MCF 10A (cell line): ENCODE measurements at regions not wholly inside any gene's neighbourhood (a gene's known extent, or its start where the extent isn't known, plus 50 kb on each side); places are given as distances from the start of the nearest gene placed in this dataset.

Experiments
- BruUV-seq: library from RNA; stranded (reverse); fragments of 400-500 nt; replicated peaks from 2 replicates; lab custom pipeline; 2021; lab: Mats Ljungman, UMichigan
- CTCF ChIA-PET: fragments of 300-600 bp; sonication (Branson Sonifier 250); formaldehyde crosslinking; extraction: SDS; loops from one replicate; lab custom pipeline; 2021; ENCODE audit warnings: antibody characterized with exemption, inconsistent platforms; lab: Yijun Ruan, JAX
- POLR2A ChIA-PET: fragments of 300-600, 350-650 bp; sonication (Branson Sonifier 250); formaldehyde crosslinking; extraction: SDS; loops from one replicate; lab custom pipeline; 2020; ENCODE audit warnings: antibody characterized with exemption, inconsistent platforms; lab: Yijun Ruan, JAX
- DNase-seq: peaks from one replicate; pipeline ENCODE4 v3.0.0-alpha.2; 2018; ENCODE audit not compliant: unreplicated experiment
- H3K27ac Mint-ChIP-seq: one replicate; pipeline ENCODE4 v1.8.0; 2022; ENCODE audit warnings: mild to moderate bottlenecking, low read depth, mixed read lengths; ENCODE audit not compliant: unreplicated experiment
- H3K27me3 Mint-ChIP-seq: one replicate; pipeline ENCODE4 v1.8.0; 2022; ENCODE audit warnings: mixed read lengths; ENCODE audit not compliant: insufficient read depth, unreplicated experiment
- H3K36me3 Mint-ChIP-seq: one replicate; pipeline ENCODE4 v1.8.0; 2022; ENCODE audit warnings: mild to moderate bottlenecking, moderate library complexity, mixed read lengths; ENCODE audit not compliant: insufficient read depth, unreplicated experiment
- H3K4me1 Mint-ChIP-seq: one replicate; pipeline ENCODE4 v1.8.0; 2022; ENCODE audit warnings: mixed read lengths; ENCODE audit not compliant: insufficient read depth, unreplicated experiment
- H3K4me3 Mint-ChIP-seq: one replicate; pipeline ENCODE4 v1.8.0; 2022; ENCODE audit warnings: mild to moderate bottlenecking, moderate library complexity, mixed read lengths; ENCODE audit not compliant: unreplicated experiment
- H3K9me3 Mint-ChIP-seq: one replicate; pipeline ENCODE4 v1.8.0; 2022; ENCODE audit warnings: mixed read lengths; ENCODE audit not compliant: unreplicated experiment
- CTCF ChIP-seq: fragments of 200-600 bp; IDR thresholded peaks from one replicate; pipeline ENCODE4 v1.8.0; 2022; ENCODE audit warnings: antibody characterized with exemption, mild to moderate bottlenecking; ENCODE audit not compliant: unreplicated experiment
- intact Hi-C: fragments of 100-400 bp; cut with micrococcal nuclease; formaldehyde crosslinking; loops from 2 replicates; pipeline ENCODE4 v1.14.1; 2022

- H3K27me3 Mint-ChIP-seq = peaks cover 74% of the 10 kb centered on the region
- H3K4me1 Mint-ChIP-seq = no peaks in the 10 kb centered on the region
- no TSS peak for BruUV-seq
- no peak overlapping the region for H3K27ac Mint-ChIP-seq
- H3K9me3 Mint-ChIP-seq = no peaks in the 10 kb centered on the region
- H3K36me3 Mint-ChIP-seq = peaks cover 5% of the 10 kb centered on the region
- ChIA-PET POLR2A (no interaction called here), CTCF (no interaction called here)
- no peak for TF ChIP-seq CTCF
- no peak for DNase-seq
- intact Hi-C loops = loop anchor here (10.0 kb wide), 1 partner anchor 696 kb away; no protein-coding TSS in a partner anchor
- H3K4me3 Mint-ChIP-seq = no peak overlapping the region
These were observed 61.1 kb upstream of the SEM1 start for GRCh38 chr7:96770758-96771157.

GRCh38 chr7:96772139-96772694 lies 62.6 kb upstream of the SEM1 start:
- intact Hi-C loops = loop anchor here (10.0 kb wide), 1 partner anchor 697 kb away; no protein-coding TSS in a partner anchor
- peaks cover 5% of the 10 kb centered on the region for H3K36me3 Mint-ChIP-seq
- POLR2A ChIA-PET = no interaction called here
- no TSS peak for BruUV-seq
- no peak overlapping the region for H3K27ac Mint-ChIP-seq
- no peaks in the 10 kb centered on the region for H3K4me1 Mint-ChIP-seq
- H3K9me3 Mint-ChIP-seq = no peaks in the 10 kb centered on the region
- no peak for DNase-seq
- TF ChIP-seq CTCF = no peak
- CTCF ChIA-PET = no interaction called here
- peaks cover 79% of the 10 kb centered on the region for H3K27me3 Mint-ChIP-seq
- no peak overlapping the region for H3K4me3 Mint-ChIP-seq

- DNase-seq = no peak
- no peaks in the 10 kb centered on the region for H3K4me1 Mint-ChIP-seq
- H3K27me3 Mint-ChIP-seq = peaks cover 77% of the 10 kb centered on the region
- H3K4me3 Mint-ChIP-seq = no peak overlapping the region
- BruUV-seq = no TSS peak
- no peak overlapping the region for H3K27ac Mint-ChIP-seq
- intact Hi-C loops = loop anchor here (10.0 kb wide), 1 partner anchor 699 kb away; no protein-coding TSS in a partner anchor
- ChIA-PET CTCF (interaction anchor here (0.7 to 1.0 kb wide), 2 partner anchors 88 to 177 kb away, joined by 3 read pairs; no protein-coding TSS in a partner anchor), POLR2A (no interaction called here)
- H3K36me3 Mint-ChIP-seq = peaks cover 5% of the 10 kb centered on the region
- TF ChIP-seq CTCF = no peak
- H3K9me3 Mint-ChIP-seq = no peaks in the 10 kb centered on the region
These were observed 63.8 kb upstream of the SEM1 start for GRCh38 chr7:96773483-96773882.

GRCh38 chr7:96774358-96774757 lies 64.7 kb upstream of the SEM1 start:
- no peak for DNase-seq
- H3K27me3 Mint-ChIP-seq = peaks cover 68% of the 10 kb centered on the region
- no peak overlapping the region for H3K27ac Mint-ChIP-seq
- ChIA-PET CTCF (interaction anchor here (0.6 to 1.0 kb wide), 2 partner anchors 81 to 176 kb away, joined by 3 read pairs; no protein-coding TSS in a partner anchor), POLR2A (no interaction called here)
- BruUV-seq = no TSS peak
- intact Hi-C loops = loop anchor here (10.0 kb wide), 1 partner anchor 700 kb away; no protein-coding TSS in a partner anchor
- H3K4me1 Mint-ChIP-seq = no peaks in the 10 kb centered on the region
- H3K9me3 Mint-ChIP-seq = no peaks in the 10 kb centered on the region
- H3K36me3 Mint-ChIP-seq = peaks cover 5% of the 10 kb centered on the region
- no peak for TF ChIP-seq CTCF
- no peak overlapping the region for H3K4me3 Mint-ChIP-seq
